ENCODE measurements at regions not wholly inside any gene's neighbourhood (a gene's known extent, or its start where the extent isn't known, plus 50 kb on each side); places are given as distances from the start of the nearest gene placed in this dataset.

GRCh38 chr11:119823077-119823476, 94.1 kb upstream of the NECTIN1 start:
- ATAC-seq (no peak), DNase-seq (ENCODE audit: low read depth, low spot score) (no peak), FAIRE-seq (no peak)
- SMC1A ChIA-PET (ENCODE audit: uncharacterized antibody, unreplicated experiment): interaction anchor here (1.1 kb wide), 1 partner anchor 10 kb away, joined by 3 read pairs; no protein-coding TSS in a partner anchor
- H3K9me3 ChIP-seq (replicated peaks; ENCODE audit: control insufficient read depth, insufficient read depth, low read length): no peaks in the 10 kb centered on the region; the same call in 2 of the 3 replicates
- H3K4me2 ChIP-seq (ENCODE audit: control insufficient read depth, insufficient read depth): no peak overlapping the region
- in situ Hi-C loops (cut with MboI) (no loop called here), intact Hi-C loops (cut with micrococcal nuclease; ENCODE audit: unreplicated experiment) (no loop called here)
- no peaks in the 10 kb centered on the region for H4K20me1 ChIP-seq (ENCODE audit: control insufficient read depth, insufficient read depth)
- H3K27ac ChIP-seq (ENCODE audit: control insufficient read depth, insufficient read depth): no peak overlapping the region
- CTCF ChIA-PET: no interaction called here
- RAD21 ChIA-PET (ENCODE audit: unreplicated experiment): no interaction called here
- H3K4me1 ChIP-seq (ENCODE audit: control insufficient read depth, insufficient read depth, low read length): no peaks in the 10 kb centered on the region
- BruUV-seq (replicated peaks): no TSS peak
- no peak overlapping the region for H2AFZ ChIP-seq (ENCODE audit: control insufficient read depth, low read depth, low read length)
- H3K9ac ChIP-seq (ENCODE audit: control insufficient read depth, insufficient read depth, low read length): no peak overlapping the region
- 40% methylated on average over 14 of the region's 15 CpGs for WGBS (ENCODE audit: insufficient coverage, insufficient replicate concordance, low lambda C conversion rate, missing lambda C conversion rate)
- H3K79me2 ChIP-seq (ENCODE audit: control insufficient read depth, insufficient read depth, low read length): no peaks in the 10 kb centered on the region
- POLR2A ChIA-PET: no interaction called here
- no peak overlapping the region for H3K4me3 ChIP-seq
- no peaks in the 10 kb centered on the region for H3K36me3 ChIP-seq (ENCODE audit: control insufficient read depth in 2 of 2, insufficient read depth in 2 of 2, low read length in 1 of 2)
- no peaks in the 10 kb centered on the region for H3K27me3 ChIP-seq (replicated peaks in 1 of 2; ENCODE audit: control insufficient read depth in 2 of 2, insufficient read depth in 2 of 2, low read length in 1 of 2)
- no peak for TF ChIP-seq IRF5 (IDR thresholded peaks at IDR 0.05; ENCODE audit: borderline replicate concordance)
- no peak for TF ChIP-seq IRF4 (IDR thresholded peaks at IDR 0.05; ENCODE audit: low read depth, low read length)
- TF ChIP-seq MEF2B (IDR thresholded peaks at IDR 0.05; ENCODE audit: partially characterized antibody, poor library complexity, severe bottlenecking): no peak
- TF ChIP-seq, protein P1, sequence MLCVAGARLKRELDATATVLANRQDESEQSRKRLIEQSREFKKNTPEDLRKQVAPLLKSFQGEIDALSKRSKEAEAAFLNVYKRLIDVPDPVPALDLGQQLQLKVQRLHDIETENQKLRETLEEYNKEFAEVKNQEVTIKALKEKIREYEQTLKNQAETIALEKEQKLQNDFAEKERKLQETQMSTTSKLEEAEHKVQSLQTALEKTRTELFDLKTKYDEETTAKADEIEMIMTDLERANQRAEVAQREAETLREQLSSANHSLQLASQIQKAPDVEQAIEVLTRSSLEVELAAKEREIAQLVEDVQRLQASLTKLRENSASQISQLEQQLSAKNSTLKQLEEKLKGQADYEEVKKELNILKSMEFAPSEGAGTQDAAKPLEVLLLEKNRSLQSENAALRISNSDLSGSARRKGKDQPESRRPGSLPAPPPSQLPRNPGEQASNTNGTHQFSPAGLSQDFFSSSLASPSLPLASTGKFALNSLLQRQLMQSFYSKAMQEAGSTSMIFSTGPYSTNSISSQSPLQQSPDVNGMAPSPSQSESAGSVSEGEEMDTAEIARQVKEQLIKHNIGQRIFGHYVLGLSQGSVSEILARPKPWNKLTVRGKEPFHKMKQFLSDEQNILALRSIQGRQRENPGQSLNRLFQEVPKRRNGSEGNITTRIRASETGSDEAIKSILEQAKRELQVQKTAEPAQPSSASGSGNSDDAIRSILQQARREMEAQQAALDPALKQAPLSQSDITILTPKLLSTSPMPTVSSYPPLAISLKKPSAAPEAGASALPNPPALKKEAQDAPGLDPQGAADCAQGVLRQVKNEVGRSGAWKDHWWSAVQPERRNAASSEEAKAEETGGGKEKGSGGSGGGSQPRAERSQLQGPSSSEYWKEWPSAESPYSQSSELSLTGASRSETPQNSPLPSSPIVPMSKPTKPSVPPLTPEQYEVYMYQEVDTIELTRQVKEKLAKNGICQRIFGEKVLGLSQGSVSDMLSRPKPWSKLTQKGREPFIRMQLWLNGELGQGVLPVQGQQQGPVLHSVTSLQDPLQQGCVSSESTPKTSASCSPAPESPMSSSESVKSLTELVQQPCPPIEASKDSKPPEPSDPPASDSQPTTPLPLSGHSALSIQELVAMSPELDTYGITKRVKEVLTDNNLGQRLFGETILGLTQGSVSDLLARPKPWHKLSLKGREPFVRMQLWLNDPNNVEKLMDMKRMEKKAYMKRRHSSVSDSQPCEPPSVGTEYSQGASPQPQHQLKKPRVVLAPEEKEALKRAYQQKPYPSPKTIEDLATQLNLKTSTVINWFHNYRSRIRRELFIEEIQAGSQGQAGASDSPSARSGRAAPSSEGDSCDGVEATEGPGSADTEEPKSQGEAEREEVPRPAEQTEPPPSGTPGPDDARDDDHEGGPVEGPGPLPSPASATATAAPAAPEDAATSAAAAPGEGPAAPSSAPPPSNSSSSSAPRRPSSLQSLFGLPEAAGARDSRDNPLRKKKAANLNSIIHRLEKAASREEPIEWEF (IDR thresholded peaks at IDR 0.05; ENCODE audit: insufficient replicate concordance, low read depth, low read length): no peak
- TF ChIP-seq, protein P2, sequence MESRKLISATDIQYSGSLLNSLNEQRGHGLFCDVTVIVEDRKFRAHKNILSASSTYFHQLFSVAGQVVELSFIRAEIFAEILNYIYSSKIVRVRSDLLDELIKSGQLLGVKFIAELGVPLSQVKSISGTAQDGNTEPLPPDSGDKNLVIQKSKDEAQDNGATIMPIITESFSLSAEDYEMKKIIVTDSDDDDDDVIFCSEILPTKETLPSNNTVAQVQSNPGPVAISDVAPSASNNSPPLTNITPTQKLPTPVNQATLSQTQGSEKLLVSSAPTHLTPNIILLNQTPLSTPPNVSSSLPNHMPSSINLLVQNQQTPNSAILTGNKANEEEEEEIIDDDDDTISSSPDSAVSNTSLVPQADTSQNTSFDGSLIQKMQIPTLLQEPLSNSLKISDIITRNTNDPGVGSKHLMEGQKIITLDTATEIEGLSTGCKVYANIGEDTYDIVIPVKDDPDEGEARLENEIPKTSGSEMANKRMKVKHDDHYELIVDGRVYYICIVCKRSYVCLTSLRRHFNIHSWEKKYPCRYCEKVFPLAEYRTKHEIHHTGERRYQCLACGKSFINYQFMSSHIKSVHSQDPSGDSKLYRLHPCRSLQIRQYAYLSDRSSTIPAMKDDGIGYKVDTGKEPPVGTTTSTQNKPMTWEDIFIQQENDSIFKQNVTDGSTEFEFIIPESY (IDR thresholded peaks at IDR 0.05): no peak
- TF ChIP-seq NRF1 (conservative IDR thresholded peaks at IDR 0.05; ENCODE audit: low read depth, low read length): no peak
